AG04450 (cell line): ENCODE measurements at regions not wholly inside any gene's neighbourhood (a gene's known extent, or its start where the extent isn't known, plus 50 kb on each side); places are given as distances from the start of the nearest gene placed in this dataset.

Source experiments
- CTCF ChIA-PET: fragments of 300-600, 350-600 bp; formaldehyde crosslinking; extraction: SDS; loops from one replicate; lab custom pipeline; 2022; ENCODE audit warnings: antibody characterized with exemption, inconsistent platforms; lab: Charles Lee
- POLR2A ChIA-PET: fragments of 350-600 bp; formaldehyde crosslinking; extraction: SDS; loops from one replicate; lab custom pipeline; 2021; ENCODE audit warnings: antibody characterized with exemption, inconsistent platforms; lab: Yijun Ruan, JAX
- DNase-seq: peaks from one replicate; pipeline ENCODE4 v3.0.0-alpha.2; 2011; ENCODE audit warnings: low read depth, low spot score
- H3K27ac ChIP-seq: one replicate; pipeline ENCODE4 v1.5.1; 2012; ENCODE audit warnings: low read depth, low read length, control low read depth
- H3K27me3 ChIP-seq: one replicate; pipeline ENCODE4 v1.6.0; 2012; ENCODE audit warnings: low read length; ENCODE audit not compliant: control insufficient read depth, insufficient read depth
- H3K4me3 ChIP-seq: 2 replicates; pipeline ENCODE4 v1.5.1; 2011; ENCODE audit warnings: mild to moderate bottlenecking, low read depth, low read length, control low read depth
- H3K9me3 ChIP-seq: 2 replicates; pipeline ENCODE4 v1.5.1; 2012; ENCODE audit warnings: low read length; ENCODE audit not compliant: control insufficient read depth, insufficient read depth
- CTCF ChIP-seq: IDR thresholded peaks from 2 replicates; pipeline ENCODE4 v1.5.1; 2011; ENCODE audit warnings: low read depth, low read length, control low read depth, inconsistent platforms

GRCh38 chr3:22724420-22724819, 478.7 kb upstream of the UBE2E2 start:
- no peak for DNase-seq
- no peaks in the 10 kb centered on the region for H3K27me3 ChIP-seq
- no peak for TF ChIP-seq CTCF
- POLR2A ChIA-PET: no interaction called here
- H3K27ac ChIP-seq: no peak overlapping the region
- CTCF ChIA-PET: no interaction called here
- H3K9me3 ChIP-seq: no peaks in the 10 kb centered on the region
- no peak overlapping the region for H3K4me3 ChIP-seq

GRCh38 chr3:22728406-22728805, 474.7 kb upstream of the UBE2E2 start:
- H3K4me3 ChIP-seq: no peak overlapping the region
- no peak for TF ChIP-seq CTCF
- ChIA-PET POLR2A (no interaction called here), CTCF (no interaction called here)
- no peaks in the 10 kb centered on the region for H3K27me3 ChIP-seq
- H3K27ac ChIP-seq: no peak overlapping the region
- no peak for DNase-seq
- no peaks in the 10 kb centered on the region for H3K9me3 ChIP-seq

GRCh38 chr3:22729212-22729611, 473.9 kb upstream of the UBE2E2 start:
- H3K9me3 ChIP-seq: no peaks in the 10 kb centered on the region
- no peak for TF ChIP-seq CTCF
- DNase-seq: no peak
- H3K4me3 ChIP-seq: no peak overlapping the region
- no peaks in the 10 kb centered on the region for H3K27me3 ChIP-seq
- no peak overlapping the region for H3K27ac ChIP-seq
- ChIA-PET POLR2A (no interaction called here), CTCF (no interaction called here)

GRCh38 chr3:22729981-22730380, 473.1 kb upstream of the UBE2E2 start:
- ChIA-PET POLR2A (no interaction called here), CTCF (no interaction called here)
- no peak for TF ChIP-seq CTCF
- DNase-seq: no peak
- no peaks in the 10 kb centered on the region for H3K9me3 ChIP-seq
- H3K27me3 ChIP-seq: no peaks in the 10 kb centered on the region
- H3K27ac ChIP-seq: no peak overlapping the region
- H3K4me3 ChIP-seq: no peak overlapping the region

- no peak overlapping the region for H3K4me3 ChIP-seq
- no peaks in the 10 kb centered on the region for H3K27me3 ChIP-seq
- H3K9me3 ChIP-seq: no peaks in the 10 kb centered on the region
- no peak for TF ChIP-seq CTCF
- no peak for DNase-seq
- H3K27ac ChIP-seq: no peak overlapping the region
- CTCF ChIA-PET: no interaction called here
- POLR2A ChIA-PET: no interaction called here
Observed at GRCh38 chr3:22730701-22731100, 472.4 kb upstream of the UBE2E2 start.
